T-helper 17 cell (primary cell): ENCODE measurements at regions not wholly inside any gene's neighbourhood (a gene's known extent, or its start where the extent isn't known, plus 50 kb on each side); places are given as distances from the start of the nearest gene placed in this dataset.
"Not testable (repeated sequence)": the region's sequence is repeated elsewhere in the genome, so short reads cannot be mapped to it uniquely, and the experiment has no call there.

Experiments used
- ATAC-seq: fragments of 150-1000 bp; cut with Tn5 transposase; 2 replicates; pipeline ENCODE4 v1.10.0; 2021; ENCODE audit warnings: mild to moderate bottlenecking, moderate library complexity
- DNase-seq, 3 donors: peaks; one replicate each; pipeline versions ENCODE4 v3.0.0 to v3.0.0-alpha.2; 2020 to 2021
- H3K9me3 ChIP-seq: one replicate; pipeline ENCODE4 v1.7.0; 2013; ENCODE audit warnings: low read length, mild to moderate bottlenecking; ENCODE audit not compliant: control insufficient read depth, poor library complexity, severe bottlenecking
- H3K27ac Mint-ChIP-seq: one replicate; pipeline ENCODE4 v1.8.0; 2022; ENCODE audit warnings: mild to moderate bottlenecking, moderate library complexity, mixed read lengths
- H3K27me3 Mint-ChIP-seq: one replicate; pipeline ENCODE4 v1.8.0; 2022; ENCODE audit warnings: mixed read lengths
- H3K36me3 Mint-ChIP-seq: one replicate; pipeline ENCODE4 v1.8.0; 2022; ENCODE audit warnings: low read depth, mixed read lengths
- H3K4me1 Mint-ChIP-seq: one replicate; pipeline ENCODE4 v1.8.0; 2022; ENCODE audit warnings: mild to moderate bottlenecking, mixed read lengths
- H3K4me3 Mint-ChIP-seq: one replicate; pipeline ENCODE4 v1.8.0; 2022; ENCODE audit warnings: mild to moderate bottlenecking, moderate library complexity, mixed read lengths

DNA sequence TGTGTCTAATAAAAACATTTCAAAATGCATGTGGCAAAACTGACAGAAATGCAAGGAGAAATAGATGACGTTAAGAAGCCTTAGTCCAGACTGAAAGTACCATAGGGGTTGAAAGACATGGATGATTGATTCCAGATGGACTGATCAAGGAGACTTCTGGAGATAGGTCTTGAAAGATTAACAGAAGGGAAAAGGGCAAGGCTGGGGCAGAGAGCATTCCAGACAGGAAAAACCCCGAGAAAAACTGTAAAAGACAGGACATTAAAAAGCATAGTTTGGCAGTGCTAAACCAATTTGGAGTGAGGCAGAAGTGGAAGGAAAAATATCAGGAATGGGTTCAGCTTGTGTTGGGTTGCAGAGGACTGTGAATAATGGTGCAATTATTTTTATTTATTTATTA is 375.2 kb upstream of the SGO1 start:
- H3K27ac Mint-ChIP-seq: no peak overlapping the region
- ATAC-seq (no peak), DNase-seq (no peak)
- no peaks in the 10 kb centered on the region for H3K36me3 Mint-ChIP-seq
- H3K4me1 Mint-ChIP-seq: no peaks in the 10 kb centered on the region
- no peaks in the 10 kb centered on the region for H3K27me3 Mint-ChIP-seq
- H3K9me3 ChIP-seq: no peaks in the 10 kb centered on the region
- no peak overlapping the region for H3K4me3 Mint-ChIP-seq

DNA sequence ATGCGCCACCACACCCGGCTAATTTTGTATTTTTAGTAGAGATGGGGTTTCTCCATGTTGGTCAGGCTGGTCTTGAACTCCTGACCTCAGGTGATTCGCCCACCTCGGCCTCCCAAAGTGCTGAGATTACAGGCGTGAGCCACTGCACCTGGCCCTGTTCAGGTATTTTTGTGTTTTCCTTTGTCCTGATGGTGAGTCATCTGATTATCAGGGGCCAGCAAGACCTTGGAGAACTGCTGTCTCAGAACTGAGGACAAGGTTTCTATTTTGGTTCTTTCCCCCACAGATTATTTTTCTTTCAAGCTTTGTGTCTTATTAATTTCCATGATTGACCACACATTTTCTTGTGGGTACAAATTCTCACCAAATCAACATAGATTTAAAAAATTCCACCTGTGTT is 374.4 kb upstream of the SGO1 start:
- H3K27ac Mint-ChIP-seq, H3K4me1 Mint-ChIP-seq, H3K27me3 Mint-ChIP-seq, ATAC-seq, H3K4me3 Mint-ChIP-seq, DNase-seq, H3K9me3 ChIP-seq, H3K36me3 Mint-ChIP-seq: not testable (repeated sequence)

GRCh38 chr3:20558161-20558560 is 372.2 kb upstream of the SGO1 start:
- H3K9me3 ChIP-seq: no peaks in the 10 kb centered on the region
- Mint-ChIP-seq H3K4me1 (no peaks in the 10 kb centered on the region), H3K27ac (no peak overlapping the region), H3K27me3 (no peaks in the 10 kb centered on the region), H3K36me3 (no peaks in the 10 kb centered on the region), H3K4me3 (no peak overlapping the region)
- DNase-seq (no peak), ATAC-seq (no peak)

DNA sequence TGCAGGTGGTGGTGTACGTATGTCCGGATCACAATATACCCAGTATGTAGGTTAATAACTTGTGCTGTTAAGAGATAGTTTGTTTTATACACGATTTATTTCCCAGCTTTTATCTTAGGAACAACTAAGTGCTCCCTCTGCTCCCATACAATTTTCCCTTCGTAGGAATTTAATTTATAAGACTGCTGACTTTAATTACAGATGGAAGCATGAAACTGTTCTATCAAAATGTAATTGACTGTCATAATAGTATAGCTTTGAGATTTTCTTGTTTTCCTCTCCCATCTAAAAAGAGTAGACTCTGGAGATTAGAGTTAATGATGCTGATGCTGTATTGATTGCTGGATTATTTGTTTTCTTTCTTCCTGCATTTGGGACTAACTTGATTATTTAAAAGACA is 370.7 kb upstream of the SGO1 start:
- H3K9me3 ChIP-seq: no peaks in the 10 kb centered on the region
- ATAC-seq: no peak
- no peaks in the 10 kb centered on the region for H3K4me1 Mint-ChIP-seq
- H3K27ac Mint-ChIP-seq: no peak overlapping the region
- H3K36me3 Mint-ChIP-seq: no peaks in the 10 kb centered on the region
- no peak for DNase-seq
- no peaks in the 10 kb centered on the region for H3K27me3 Mint-ChIP-seq
- H3K4me3 Mint-ChIP-seq: no peak overlapping the region

GRCh38 chr3:20552605-20553275 is 366.7 kb upstream of the SGO1 start:
- H3K27me3 Mint-ChIP-seq: no peaks in the 10 kb centered on the region
- H3K27ac Mint-ChIP-seq: no peak overlapping the region
- ATAC-seq: no peak
- H3K4me1 Mint-ChIP-seq: no peaks in the 10 kb centered on the region
- no peaks in the 10 kb centered on the region for H3K36me3 Mint-ChIP-seq
- no peak for DNase-seq
- H3K4me3 Mint-ChIP-seq: no peak overlapping the region
- no peaks in the 10 kb centered on the region for H3K9me3 ChIP-seq

GRCh38 chr3:20547361-20548269 is 361.6 kb upstream of the SGO1 start:
- not testable (repeated sequence) for DNase-seq, H3K27me3 Mint-ChIP-seq, H3K9me3 ChIP-seq, H3K36me3 Mint-ChIP-seq, H3K27ac Mint-ChIP-seq, H3K4me3 Mint-ChIP-seq, ATAC-seq, H3K4me1 Mint-ChIP-seq

- no peaks in the 10 kb centered on the region for H3K9me3 ChIP-seq
- Mint-ChIP-seq H3K4me3 (no peak overlapping the region), H3K36me3 (no peaks in the 10 kb centered on the region), H3K4me1 (no peaks in the 10 kb centered on the region), H3K27me3 (no peaks in the 10 kb centered on the region), H3K27ac (no peak overlapping the region)
- DNase-seq (no peak), ATAC-seq (no peak)
Observed at GRCh38 chr3:20546636-20547035, 360.6 kb upstream of the SGO1 start.

DNA sequence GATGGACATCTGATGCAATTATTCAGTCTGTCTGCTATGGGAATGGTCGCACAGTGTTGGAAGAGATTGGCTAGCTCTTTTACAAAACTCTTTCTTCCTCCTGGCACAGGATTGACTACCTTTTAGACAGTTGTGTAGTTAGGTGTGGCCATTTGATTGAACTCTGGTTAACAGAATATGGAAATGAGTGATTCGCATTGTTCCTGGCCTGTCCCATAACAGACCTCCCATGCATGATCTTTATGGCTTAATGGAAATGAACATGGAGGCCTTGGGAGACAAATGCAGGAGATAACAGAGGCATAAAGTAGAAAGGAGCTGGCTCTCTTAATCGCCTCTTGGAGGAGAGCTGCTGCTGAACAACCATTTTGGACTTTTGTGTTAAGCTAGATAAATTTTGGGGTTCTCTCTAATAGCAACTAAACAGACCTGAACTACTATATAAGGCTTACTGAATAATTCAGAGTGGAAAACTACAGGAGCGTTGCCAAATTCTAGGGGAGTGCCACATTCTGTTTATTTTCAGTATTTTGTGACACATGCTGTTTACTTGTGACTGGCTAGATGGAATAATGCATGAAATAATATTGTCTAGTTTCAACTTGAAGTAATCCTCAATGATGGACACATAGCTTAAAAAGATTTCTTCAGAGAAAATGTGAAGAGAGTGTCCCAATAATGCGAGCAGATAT is 357.7 kb upstream of the SGO1 start:
- DNase-seq (no peak), ATAC-seq (no peak)
- Mint-ChIP-seq H3K27ac (no peak overlapping the region), H3K27me3 (no peaks in the 10 kb centered on the region), H3K4me1 (no peaks in the 10 kb centered on the region), H3K4me3 (no peak overlapping the region), H3K36me3 (no peaks in the 10 kb centered on the region)
- H3K9me3 ChIP-seq: no peaks in the 10 kb centered on the region

GRCh38 chr3:20540066-20540465 is 354.1 kb upstream of the SGO1 start:
- Mint-ChIP-seq H3K4me1 (no peaks in the 10 kb centered on the region), H3K27me3 (no peaks in the 10 kb centered on the region), H3K4me3 (no peak overlapping the region), H3K27ac (no peak overlapping the region), H3K36me3 (no peaks in the 10 kb centered on the region)
- no peak for ATAC-seq
- no peaks in the 10 kb centered on the region for H3K9me3 ChIP-seq
- no peak for DNase-seq

- no peaks in the 10 kb centered on the region for H3K27me3 Mint-ChIP-seq
Observed at GRCh38 chr3:20539666-20540065, 353.7 kb upstream of the SGO1 start.

DNA sequence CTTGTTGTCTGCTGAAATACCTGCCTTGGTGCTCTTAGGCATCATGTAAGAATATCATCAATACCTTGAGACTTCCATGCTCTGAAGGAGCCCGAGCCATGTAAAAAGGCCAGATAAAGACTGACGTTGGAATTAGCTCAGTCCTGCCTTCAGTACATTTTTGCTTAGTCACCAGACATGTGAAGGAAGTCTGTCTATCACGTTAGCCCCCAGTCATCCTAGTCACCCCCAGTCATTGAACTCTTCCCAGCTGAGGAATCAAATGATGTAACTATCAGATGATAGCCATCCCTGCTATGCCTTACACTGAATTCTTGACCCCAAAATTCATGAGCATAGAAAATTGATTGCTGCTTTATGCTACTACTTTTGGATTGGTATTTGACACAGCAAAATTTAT is 351.2 kb upstream of the SGO1 start:
- Mint-ChIP-seq H3K36me3 (no peaks in the 10 kb centered on the region), H3K27ac (no peak overlapping the region), H3K27me3 (no peaks in the 10 kb centered on the region), H3K4me3 (no peak overlapping the region), H3K4me1 (no peaks in the 10 kb centered on the region)
- H3K9me3 ChIP-seq: no peaks in the 10 kb centered on the region
- ATAC-seq (no peak), DNase-seq (no peak)

More at GRCh38 chr3:20539666-20540065, 353.7 kb upstream of the SGO1 start:
- no peaks in the 10 kb centered on the region for H3K4me1 Mint-ChIP-seq
- H3K27ac Mint-ChIP-seq: no peak overlapping the region
- ATAC-seq: no peak
- no peak for DNase-seq
- H3K9me3 ChIP-seq: no peaks in the 10 kb centered on the region
- no peaks in the 10 kb centered on the region for H3K36me3 Mint-ChIP-seq
- H3K4me3 Mint-ChIP-seq: no peak overlapping the region

DNA sequence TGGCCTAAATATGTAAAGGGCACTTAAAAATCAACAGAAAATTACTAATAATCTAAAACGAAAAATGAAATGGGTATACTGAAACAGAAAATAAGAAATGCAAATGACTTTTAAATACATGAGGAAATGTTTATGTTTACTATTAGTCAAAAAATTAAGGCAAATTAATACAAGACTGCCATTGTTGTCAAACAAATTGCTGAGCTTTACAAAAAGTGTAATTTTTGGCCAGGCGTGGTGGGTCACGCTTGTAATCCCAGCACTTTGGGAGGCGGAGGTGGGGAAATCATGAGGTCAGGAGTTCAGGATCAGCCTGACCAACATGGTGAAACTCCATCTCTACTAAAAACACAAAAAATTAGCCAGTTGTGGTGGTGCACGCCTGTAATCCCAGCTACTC is 343.9 kb upstream of the SGO1 start:
- DNase-seq (no peak), ATAC-seq (no peak)
- Mint-ChIP-seq H3K36me3 (no peaks in the 10 kb centered on the region), H3K4me1 (no peaks in the 10 kb centered on the region), H3K27ac (no peak overlapping the region), H3K4me3 (no peak overlapping the region), H3K27me3 (no peaks in the 10 kb centered on the region)
- H3K9me3 ChIP-seq: no peaks in the 10 kb centered on the region

DNA sequence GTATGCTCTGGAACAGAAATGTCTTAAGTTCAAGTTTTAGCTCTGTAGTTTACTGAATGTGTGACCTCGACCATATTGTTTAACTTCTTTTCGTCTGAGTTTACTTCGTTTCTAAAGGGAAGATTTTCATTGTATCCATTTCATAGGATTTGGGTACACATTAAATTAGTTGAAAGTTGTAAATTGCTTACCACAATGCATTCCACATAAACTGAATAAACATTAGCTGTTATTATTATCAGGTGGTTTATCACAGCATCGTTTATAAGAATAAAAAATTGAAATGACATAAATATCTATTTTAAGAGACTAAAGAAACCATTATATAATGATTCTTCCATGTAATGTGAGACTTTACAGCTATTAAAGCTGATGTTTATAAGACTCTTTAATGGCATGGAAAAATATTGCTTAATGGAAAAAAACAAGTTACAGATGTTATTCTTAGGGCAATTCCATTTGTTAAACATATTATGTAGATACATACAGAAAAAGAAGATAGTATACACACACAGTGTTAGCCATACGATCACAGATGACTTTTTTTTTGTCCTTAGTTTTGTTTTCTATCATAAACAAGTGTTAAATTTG is 342.3 kb upstream of the SGO1 start:
- H3K27ac Mint-ChIP-seq: no peak overlapping the region
- ATAC-seq: no peak
- no peaks in the 10 kb centered on the region for H3K27me3 Mint-ChIP-seq
- DNase-seq: no peak
- H3K9me3 ChIP-seq: no peaks in the 10 kb centered on the region
- H3K36me3 Mint-ChIP-seq: no peaks in the 10 kb centered on the region
- H3K4me1 Mint-ChIP-seq: no peaks in the 10 kb centered on the region
- H3K4me3 Mint-ChIP-seq: no peak overlapping the region
